DMS 273 (cell line): ENCODE measurements at regions not wholly inside any gene's neighbourhood (a gene's known extent, or its start where the extent isn't known, plus 50 kb on each side); places are given as distances from the start of the nearest gene placed in this dataset.

Source experiments
- DNase-seq: peaks from one replicate; lab custom pipeline; 2025; ENCODE audit not compliant: unreplicated experiment; lab: John Stamatoyannopoulos, UW

GRCh38 chr2:188903740-188904139 lies 70.4 kb upstream of the COL3A1 start:
- DNase-seq = no peak

GRCh38 chr2:188909036-188909435 lies 65.1 kb upstream of the COL3A1 start:
- no peak for DNase-seq

- no peak for DNase-seq
Observed at GRCh38 chr2:188916736-188917135, 57.4 kb upstream of the COL3A1 start.

GRCh38 chr2:188917632-188918031 lies 56.5 kb upstream of the COL3A1 start:
- no peak for DNase-seq

- no peak for DNase-seq
Observed at GRCh38 chr2:188919824-188920223, 54.3 kb upstream of the COL3A1 start.

- no peak for DNase-seq
Observed at GRCh38 chr2:188922191-188922590, 52.0 kb upstream of the COL3A1 start.
